OCI-LY1 (cell line): ENCODE measurements at regions not wholly inside any gene's neighbourhood (a gene's known extent, or its start where the extent isn't known, plus 50 kb on each side); places are given as distances from the start of the nearest gene placed in this dataset.

Experiments used
- H2AFZ ChIP-seq: fragments of 200-600 bp; sonication (generic), shearing (Covaris generic); 2 replicates; pipeline ENCODE4 v1.6.0; 2014; ENCODE audit warnings: antibody characterized with exemption, mild to moderate bottlenecking, low read length
- H3F3A ChIP-seq: fragments of 200-600 bp; sonication (generic), shearing (Covaris generic); 2 replicates; pipeline ENCODE4 v1.6.0; 2014; ENCODE audit warnings: mild to moderate bottlenecking, antibody characterized with exemption, low read length, moderate library complexity; ENCODE audit not compliant: insufficient read depth
- H3K27ac ChIP-seq: fragments of 200-600 bp; sonication (generic); 2 replicates; pipeline ENCODE4 v1.5.1; 2014; ENCODE audit warnings: low read length, mixed run types, mild to moderate bottlenecking, low read depth; ENCODE audit not compliant: poor library complexity, severe bottlenecking
- H3K27me3 ChIP-seq: fragments of 200-600 bp; sonication (generic); 2 replicates; pipeline ENCODE4 v1.6.0; 2014; ENCODE audit warnings: antibody characterized with exemption, mild to moderate bottlenecking, low read length, moderate library complexity; ENCODE audit not compliant: insufficient read depth
- H3K36me3 ChIP-seq: fragments of 200-600 bp; sonication (generic); 2 replicates; pipeline ENCODE4 v1.6.1; 2014; ENCODE audit warnings: mild to moderate bottlenecking, antibody characterized with exemption, low read length, moderate library complexity, mixed read lengths; ENCODE audit not compliant: insufficient read depth
- H3K4me1 ChIP-seq: fragments of 200-600 bp; sonication (generic); 2 replicates; pipeline ENCODE4 v1.5.1; 2014; ENCODE audit warnings: mild to moderate bottlenecking, low read length, moderate library complexity; ENCODE audit not compliant: insufficient read depth, severe bottlenecking
- H3K4me2 ChIP-seq: fragments of 200-600 bp; sonication (generic), shearing (Covaris generic); 2 replicates; pipeline ENCODE4 v1.6.1; 2014; ENCODE audit warnings: low read length
- H3K4me3 ChIP-seq: fragments of 200-600 bp; sonication (generic); 2 replicates; pipeline ENCODE4 v1.5.1; 2014; ENCODE audit warnings: low read length, low read depth, mild to moderate bottlenecking, mixed read lengths; ENCODE audit not compliant: poor library complexity, severe bottlenecking
- H3K79me2 ChIP-seq: fragments of 200-600 bp; shearing (Covaris generic); 2 replicates; pipeline ENCODE4 v1.6.1; 2016; ENCODE audit warnings: mixed run types, low read length, mixed read lengths; ENCODE audit not compliant: insufficient read depth
- H3K9ac ChIP-seq: fragments of 200-600 bp; sonication (generic), shearing (Covaris generic); 2 replicates; pipeline ENCODE4 v1.6.1; 2014; ENCODE audit warnings: mild to moderate bottlenecking, low read length, mixed read lengths
- H3K9me2 ChIP-seq: fragments of 200-600 bp; sonication (generic), shearing (Covaris generic); 2 replicates; pipeline ENCODE4 v1.6.1; 2014; ENCODE audit warnings: low read depth, mild to moderate bottlenecking, low read length, mixed read lengths
- H3K9me3 ChIP-seq: fragments of 200-600 bp; shearing (Covaris generic); 2 replicates; pipeline ENCODE4 v1.6.1; 2014; ENCODE audit warnings: low read length, mixed read lengths
- H4K20me1 ChIP-seq: fragments of 200-600 bp; sonication (generic), shearing (Covaris generic); 2 replicates; pipeline ENCODE4 v1.6.0; 2016; ENCODE audit warnings: mild to moderate bottlenecking, low read length; ENCODE audit not compliant: insufficient read depth
- EZH2 ChIP-seq: fragments of 200-600 bp; sonication (generic), shearing (Covaris generic); IDR thresholded peaks from 2 replicates; pipeline ENCODE4 v1.8.0; 2017; ENCODE audit warnings: borderline replicate concordance, mixed run types, mild to moderate bottlenecking, antibody characterized with exemption, low read length, moderate library complexity, mixed read lengths
- TF ChIP-seq, protein P1 (sequence below): fragments of 200-600 bp; sonication (generic), shearing (Covaris generic); IDR thresholded peaks from 2 replicates; pipeline ENCODE4 v1.5.1; 2017; ENCODE audit warnings: mild to moderate bottlenecking, antibody characterized with exemption, low read length, moderate library complexity, mixed read lengths

GRCh38 chr7:14988941-14989340, 86.4 kb upstream of the DGKB start:
- Histone ChIP-seq H3K4me3 (no peak overlapping the region), H3K4me2 (no peak overlapping the region), H3K27ac (no peak overlapping the region), H4K20me1 (no peaks in the 10 kb centered on the region), H3K9me3 (no peaks in the 10 kb centered on the region), H3K9ac (no peak overlapping the region), H3K27me3 (no peaks in the 10 kb centered on the region), H3K4me1 (no peaks in the 10 kb centered on the region), H3K79me2 (no peaks in the 10 kb centered on the region), H2AFZ (no peak overlapping the region), H3K9me2 (no peaks in the 10 kb centered on the region), H3F3A (no peaks in the 10 kb centered on the region), H3K36me3 (no peaks in the 10 kb centered on the region)
- TF ChIP-seq EZH2, result no peak
- TF ChIP-seq, protein P1, sequence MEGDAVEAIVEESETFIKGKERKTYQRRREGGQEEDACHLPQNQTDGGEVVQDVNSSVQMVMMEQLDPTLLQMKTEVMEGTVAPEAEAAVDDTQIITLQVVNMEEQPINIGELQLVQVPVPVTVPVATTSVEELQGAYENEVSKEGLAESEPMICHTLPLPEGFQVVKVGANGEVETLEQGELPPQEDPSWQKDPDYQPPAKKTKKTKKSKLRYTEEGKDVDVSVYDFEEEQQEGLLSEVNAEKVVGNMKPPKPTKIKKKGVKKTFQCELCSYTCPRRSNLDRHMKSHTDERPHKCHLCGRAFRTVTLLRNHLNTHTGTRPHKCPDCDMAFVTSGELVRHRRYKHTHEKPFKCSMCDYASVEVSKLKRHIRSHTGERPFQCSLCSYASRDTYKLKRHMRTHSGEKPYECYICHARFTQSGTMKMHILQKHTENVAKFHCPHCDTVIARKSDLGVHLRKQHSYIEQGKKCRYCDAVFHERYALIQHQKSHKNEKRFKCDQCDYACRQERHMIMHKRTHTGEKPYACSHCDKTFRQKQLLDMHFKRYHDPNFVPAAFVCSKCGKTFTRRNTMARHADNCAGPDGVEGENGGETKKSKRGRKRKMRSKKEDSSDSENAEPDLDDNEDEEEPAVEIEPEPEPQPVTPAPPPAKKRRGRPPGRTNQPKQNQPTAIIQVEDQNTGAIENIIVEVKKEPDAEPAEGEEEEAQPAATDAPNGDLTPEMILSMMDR, result no peak

DNA sequence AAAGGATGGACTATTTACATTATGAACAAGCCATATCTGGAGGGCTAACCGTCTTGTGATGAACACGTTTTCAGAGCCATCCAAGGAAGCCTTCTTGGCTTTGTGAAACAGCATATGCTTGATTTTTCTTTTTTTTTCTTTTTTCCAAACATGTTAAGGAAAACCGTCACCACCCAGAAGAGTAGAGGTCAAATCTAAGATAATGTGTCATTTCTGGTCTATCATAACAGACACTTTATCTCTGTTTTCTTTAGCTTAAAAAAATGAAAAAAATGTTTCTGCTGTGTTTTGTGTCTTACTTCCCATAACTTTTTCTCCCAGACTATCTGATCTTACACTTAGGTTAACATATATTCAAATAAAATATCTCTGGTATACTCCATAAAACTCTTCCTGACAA, 76.1 kb upstream of the DGKB start:
- Histone ChIP-seq H3K27me3 (no peaks in the 10 kb centered on the region), H3K9ac (no peak overlapping the region), H3K79me2 (no peaks in the 10 kb centered on the region), H3K9me2 (no peaks in the 10 kb centered on the region), H3K9me3 (no peaks in the 10 kb centered on the region), H3F3A (no peaks in the 10 kb centered on the region), H3K27ac (no peak overlapping the region), H3K36me3 (no peaks in the 10 kb centered on the region), H3K4me2 (no peak overlapping the region), H3K4me1 (no peaks in the 10 kb centered on the region), H2AFZ (no peak overlapping the region), H3K4me3 (no peak overlapping the region), H4K20me1 (no peaks in the 10 kb centered on the region)
- TF ChIP-seq EZH2, result no peak
- TF ChIP-seq, protein P1, result no peak

DNA sequence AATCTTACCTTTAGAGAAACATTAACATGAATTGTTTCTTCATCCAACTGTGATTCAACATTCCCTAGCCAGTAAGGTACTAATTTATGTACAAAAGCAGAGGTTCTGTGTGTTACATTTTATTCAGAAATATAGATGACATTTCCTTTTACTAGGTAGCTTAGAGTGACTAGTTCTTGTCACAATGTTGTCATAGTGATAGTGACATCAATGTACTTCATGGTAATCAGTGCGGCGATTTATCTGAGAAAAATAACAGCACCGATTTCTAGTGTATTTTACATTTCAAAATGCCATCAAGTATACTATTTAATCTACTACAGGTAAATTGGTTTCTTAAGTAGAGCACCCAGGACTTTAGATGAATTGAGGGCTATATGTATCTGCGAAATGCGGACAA, 72.1 kb upstream of the DGKB start:
- Histone ChIP-seq H3F3A (no peaks in the 10 kb centered on the region), H3K4me2 (no peak overlapping the region), H2AFZ (no peak overlapping the region), H3K36me3 (no peaks in the 10 kb centered on the region), H3K4me3 (no peak overlapping the region), H3K9me2 (no peaks in the 10 kb centered on the region), H3K27ac (no peak overlapping the region), H3K9me3 (no peaks in the 10 kb centered on the region), H3K4me1 (no peaks in the 10 kb centered on the region), H3K27me3 (no peaks in the 10 kb centered on the region), H4K20me1 (no peaks in the 10 kb centered on the region), H3K79me2 (no peaks in the 10 kb centered on the region), H3K9ac (no peak overlapping the region)
- no peak for TF ChIP-seq EZH2
- TF ChIP-seq, protein P1, result no peak
